Thoracic aorta (tissue), 2 donors: ENCODE measurements at regions not wholly inside any gene's neighbourhood (a gene's known extent, or its start where the extent isn't known, plus 50 kb on each side); places are given as distances from the start of the nearest gene placed in this dataset.

Experiments
- ATAC-seq: fragments of 150-250 bp; one replicate; pipeline ENCODE4 v1.8.0; 2017; ENCODE audit warnings: low read depth; ENCODE audit not compliant: insufficient number of reproducible peaks, low FRiP score
- DNase-seq: peaks from one replicate; pipeline ENCODE4 v3.0.0-alpha.2; 2020; ENCODE audit warnings: low spot score
- H3K27ac ChIP-seq, 2 donors: fragments of 200-600 bp; sonication (generic); 1 replicate in 1 of 2; 2 replicates in 1 of 2; pipeline ENCODE4 v1.5.1; 2016; ENCODE audit warnings: mild to moderate bottlenecking in 2 of 2, moderate library complexity in 2 of 2
- H3K27me3 ChIP-seq: fragments of 200-600 bp; sonication (generic); replicated peaks from 2 replicates; pipeline ENCODE4 v1.6.0; 2016; ENCODE audit warnings: mild to moderate bottlenecking; ENCODE audit not compliant: insufficient read depth
- H3K36me3 ChIP-seq: fragments of 200-600 bp; sonication (generic); one replicate; pipeline ENCODE4 v1.5.1; 2016
- H3K4me1 ChIP-seq, 2 donors: fragments of 200-600 bp; sonication (generic); 1 replicate in 1 of 2; 2 replicates in 1 of 2; pipeline versions ENCODE4 v1.5.1 to v1.6.0; 2016; ENCODE audit warnings: low read depth in 2 of 2, mild to moderate bottlenecking in 1 of 2; ENCODE audit not compliant: control insufficient read depth in 1 of 2
- H3K4me3 ChIP-seq: fragments of 200-600 bp; sonication (generic); 2 replicates; pipeline ENCODE4 v1.5.1; 2016; ENCODE audit warnings: mild to moderate bottlenecking
- H3K9me3 ChIP-seq: fragments of 200-600 bp; sonication (generic); 2 replicates; pipeline ENCODE4 v1.5.1; 2016
- TF ChIP-seq, protein P1 (sequence below): fragments of 200-600 bp; sonication (generic); IDR thresholded peaks from one replicate; pipeline ENCODE4 v1.5.1; 2019; ENCODE audit warnings: antibody characterized with exemption

DNA sequence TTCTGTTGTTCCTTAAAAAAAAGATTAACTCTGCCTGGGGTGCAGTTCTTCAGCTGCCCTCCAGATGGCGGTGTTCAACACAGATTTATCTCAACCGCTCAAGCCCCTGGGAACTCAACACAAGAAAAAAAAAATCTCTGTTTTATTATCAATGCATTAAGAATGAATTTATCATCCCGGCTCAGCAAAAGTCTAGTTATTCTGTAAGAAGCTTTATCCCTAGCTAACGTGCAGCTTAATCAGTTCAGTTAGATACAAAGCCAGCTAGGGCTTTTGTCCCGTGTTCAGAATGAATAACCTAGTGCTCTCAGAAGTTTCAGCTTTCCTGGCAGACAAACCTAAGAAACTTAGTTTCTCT is 475.9 kb upstream of the CCL2 start:
- no peaks in the 10 kb centered on the region for H3K36me3 ChIP-seq
- DNase-seq (no peak), ATAC-seq (no peak)
- no peaks in the 10 kb centered on the region for H3K9me3 ChIP-seq
- no peak overlapping the region for H3K4me3 ChIP-seq
- no peaks in the 10 kb centered on the region for H3K27me3 ChIP-seq
- TF ChIP-seq, protein P1, sequence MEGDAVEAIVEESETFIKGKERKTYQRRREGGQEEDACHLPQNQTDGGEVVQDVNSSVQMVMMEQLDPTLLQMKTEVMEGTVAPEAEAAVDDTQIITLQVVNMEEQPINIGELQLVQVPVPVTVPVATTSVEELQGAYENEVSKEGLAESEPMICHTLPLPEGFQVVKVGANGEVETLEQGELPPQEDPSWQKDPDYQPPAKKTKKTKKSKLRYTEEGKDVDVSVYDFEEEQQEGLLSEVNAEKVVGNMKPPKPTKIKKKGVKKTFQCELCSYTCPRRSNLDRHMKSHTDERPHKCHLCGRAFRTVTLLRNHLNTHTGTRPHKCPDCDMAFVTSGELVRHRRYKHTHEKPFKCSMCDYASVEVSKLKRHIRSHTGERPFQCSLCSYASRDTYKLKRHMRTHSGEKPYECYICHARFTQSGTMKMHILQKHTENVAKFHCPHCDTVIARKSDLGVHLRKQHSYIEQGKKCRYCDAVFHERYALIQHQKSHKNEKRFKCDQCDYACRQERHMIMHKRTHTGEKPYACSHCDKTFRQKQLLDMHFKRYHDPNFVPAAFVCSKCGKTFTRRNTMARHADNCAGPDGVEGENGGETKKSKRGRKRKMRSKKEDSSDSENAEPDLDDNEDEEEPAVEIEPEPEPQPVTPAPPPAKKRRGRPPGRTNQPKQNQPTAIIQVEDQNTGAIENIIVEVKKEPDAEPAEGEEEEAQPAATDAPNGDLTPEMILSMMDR: peak; percentile 90
- H3K27ac ChIP-seq: no peak overlapping the region
- H3K4me1 ChIP-seq: no peaks in the 10 kb centered on the region

DNA sequence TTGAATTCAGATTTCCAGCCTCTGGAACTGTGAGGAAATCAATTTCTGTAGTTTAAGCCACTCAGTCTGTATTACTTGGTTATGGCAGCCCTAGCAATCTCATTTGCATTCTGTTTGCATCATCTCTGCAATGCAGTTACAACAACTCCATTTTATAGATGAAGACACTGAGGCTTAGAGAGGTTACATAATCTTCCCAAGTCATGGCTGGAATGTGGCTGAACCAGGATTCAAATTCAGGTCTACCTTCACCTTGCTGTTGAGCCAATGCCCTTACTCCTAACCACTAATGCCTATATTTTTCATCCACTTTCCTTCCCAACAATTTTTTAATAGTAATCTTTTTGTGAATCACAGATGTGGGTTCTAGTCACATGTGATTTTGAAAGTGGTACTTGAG is 469.8 kb upstream of the CCL2 start:
- Histone ChIP-seq H3K4me3 (no peak overlapping the region), H3K36me3 (no peaks in the 10 kb centered on the region), H3K27ac (no peak overlapping the region), H3K27me3 (no peaks in the 10 kb centered on the region), H3K4me1 (no peaks in the 10 kb centered on the region), H3K9me3 (no peaks in the 10 kb centered on the region)
- TF ChIP-seq, protein P1: no peak
- ATAC-seq: no peak
- DNase-seq: no peak

DNA sequence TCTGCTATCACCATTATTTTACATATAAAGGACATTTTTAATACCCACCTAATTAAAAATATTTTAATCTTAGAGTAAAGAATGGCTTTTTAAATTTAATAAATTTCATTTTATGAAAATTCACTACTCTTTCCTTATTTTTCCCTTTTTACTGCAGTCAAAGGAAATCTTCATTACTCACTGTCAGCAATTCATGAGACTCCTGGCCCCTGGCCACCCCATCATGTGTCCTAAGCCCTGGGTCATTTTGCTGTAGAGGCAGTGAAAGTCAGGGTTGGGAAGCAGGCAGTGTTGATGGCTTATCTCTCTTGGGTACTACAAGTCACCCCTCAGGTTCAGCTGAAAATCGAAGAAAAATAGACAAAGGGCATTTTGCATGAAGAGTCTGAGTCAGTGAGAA is 468.6 kb upstream of the CCL2 start:
- H3K9me3 ChIP-seq: no peaks in the 10 kb centered on the region
- H3K4me3 ChIP-seq: no peak overlapping the region
- no peak for DNase-seq
- H3K27me3 ChIP-seq: no peaks in the 10 kb centered on the region
- H3K36me3 ChIP-seq: no peaks in the 10 kb centered on the region
- TF ChIP-seq, protein P1: no peak
- ATAC-seq: no peak
- H3K4me1 ChIP-seq: no peaks in the 10 kb centered on the region
- H3K27ac ChIP-seq: no peak overlapping the region

DNA sequence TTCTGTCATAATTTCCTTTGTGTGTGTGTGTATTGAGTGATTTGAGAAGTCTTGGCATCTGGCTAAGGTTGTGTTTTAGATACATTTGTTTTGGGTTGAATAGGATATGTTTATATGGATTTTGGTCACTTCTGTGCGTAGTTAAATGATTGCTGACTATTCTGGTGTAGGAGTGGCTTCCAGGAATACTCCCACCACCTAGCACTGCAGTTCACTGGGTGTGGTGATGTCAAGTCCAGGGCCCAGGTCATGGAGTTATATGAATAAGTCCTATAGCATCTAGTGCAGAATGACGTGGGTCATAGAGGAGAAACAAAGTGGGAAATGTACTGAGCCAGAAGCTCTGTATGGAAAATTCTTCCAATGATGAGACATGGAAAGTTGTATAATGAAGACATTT is 465.4 kb upstream of the CCL2 start:
- ATAC-seq (no peak), DNase-seq (no peak)
- no peak overlapping the region for H3K27ac ChIP-seq
- H3K4me1 ChIP-seq: no peaks in the 10 kb centered on the region
- no peaks in the 10 kb centered on the region for H3K36me3 ChIP-seq
- H3K9me3 ChIP-seq: no peaks in the 10 kb centered on the region
- H3K4me3 ChIP-seq: no peak overlapping the region
- TF ChIP-seq, protein P1: no peak
- H3K27me3 ChIP-seq: no peaks in the 10 kb centered on the region

DNA sequence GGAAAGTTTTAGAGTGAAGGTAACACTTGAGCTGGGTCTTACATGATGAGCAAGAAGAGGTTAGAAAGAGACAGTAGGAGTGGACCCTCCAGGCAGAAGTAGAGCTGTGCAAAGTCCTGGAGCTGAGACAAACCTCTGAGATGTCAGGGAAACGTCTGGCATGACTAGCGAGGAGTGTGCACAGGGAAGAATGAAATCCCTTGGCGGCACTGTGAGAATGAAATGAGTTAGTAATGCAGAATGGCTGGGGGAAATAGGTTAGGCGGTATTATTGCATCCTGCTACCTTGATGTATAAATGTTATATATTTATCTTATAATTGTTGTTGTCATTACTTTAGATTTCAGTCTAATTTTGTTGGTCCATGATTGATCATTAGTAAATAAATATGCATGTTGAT is 457.9 kb upstream of the CCL2 start:
- Histone ChIP-seq H3K36me3 (no peaks in the 10 kb centered on the region), H3K4me3 (no peak overlapping the region), H3K4me1 (no peaks in the 10 kb centered on the region), H3K9me3 (no peaks in the 10 kb centered on the region), H3K27ac (no peak overlapping the region), H3K27me3 (no peaks in the 10 kb centered on the region)
- ATAC-seq (no peak), DNase-seq (no peak)
- TF ChIP-seq, protein P1: no peak
